Fibroblast of villous mesenchyme (primary cell): ENCODE measurements at regions not wholly inside any gene's neighbourhood (a gene's known extent, or its start where the extent isn't known, plus 50 kb on each side); places are given as distances from the start of the nearest gene placed in this dataset.
"Not testable (repeated sequence)": the region's sequence is repeated elsewhere in the genome, so short reads cannot be mapped to it uniquely, and the experiment has no call there.

Experiments used
- DNase-seq: peaks from one replicate; pipeline ENCODE4 v3.0.0-alpha.2; 2010; ENCODE audit warnings: low read depth
- H3K4me3 ChIP-seq: 2 replicates; pipeline ENCODE4 v1.5.1; 2011; ENCODE audit warnings: low read depth, mild to moderate bottlenecking, low read length
- CTCF ChIP-seq: IDR thresholded peaks from 2 replicates; pipeline ENCODE4 v1.5.1; 2012; ENCODE audit warnings: low read depth, mild to moderate bottlenecking, low read length; ENCODE audit not compliant: insufficient read depth

GRCh38 chrX:34341258-34341657, 209.1 kb upstream of the FAM47A start:
- no peak for TF ChIP-seq CTCF
- H3K4me3 ChIP-seq: no peak overlapping the region
- DNase-seq: no peak

- TF ChIP-seq CTCF: no peak
- no peak overlapping the region for H3K4me3 ChIP-seq
- no peak for DNase-seq
Measured at GRCh38 chrX:34338046-34338445, 205.9 kb upstream of the FAM47A start.

- not testable (repeated sequence) for H3K4me3 ChIP-seq, DNase-seq
Measured at GRCh38 chrX:34335376-34335775, 203.3 kb upstream of the FAM47A start.

GRCh38 chrX:34332334-34332733, 200.2 kb upstream of the FAM47A start:
- no peak overlapping the region for H3K4me3 ChIP-seq
- TF ChIP-seq CTCF: no peak
- no peak for DNase-seq

GRCh38 chrX:34325460-34325859, 193.3 kb upstream of the FAM47A start:
- no peak overlapping the region for H3K4me3 ChIP-seq
- no peak for DNase-seq
- TF ChIP-seq CTCF: no peak

- DNase-seq, H3K4me3 ChIP-seq: not testable (repeated sequence)
Measured at GRCh38 chrX:34320424-34320823, 188.3 kb upstream of the FAM47A start.

GRCh38 chrX:34300871-34301270, 168.8 kb upstream of the FAM47A start:
- peak; percentile 39 for DNase-seq
- no peak overlapping the region for H3K4me3 ChIP-seq
- peak; percentile 27 for TF ChIP-seq CTCF

- TF ChIP-seq CTCF: no peak
- no peak overlapping the region for H3K4me3 ChIP-seq
- DNase-seq: no peak
Measured at GRCh38 chrX:34299451-34299967, 167.4 kb upstream of the FAM47A start.
